Transverse colon (tissue), 4 donors: ENCODE measurements at regions not wholly inside any gene's neighbourhood (a gene's known extent, or its start where the extent isn't known, plus 50 kb on each side); places are given as distances from the start of the nearest gene placed in this dataset.

Experiments
- DNase-seq: peaks from one replicate; pipeline ENCODE4 v3.0.0-alpha.2; 2019
- H3K27ac ChIP-seq, 4 donors: fragments of 200-600 bp; sonication (generic); 2 replicates each; pipeline ENCODE4 v1.5.1; 2016 to 2018; ENCODE audit warnings: inconsistent platforms in 4 of 4
- H3K27me3 ChIP-seq: fragments of 200-600 bp; sonication (generic); 2 replicates; pipeline ENCODE4 v1.5.1; 2017; ENCODE audit warnings: inconsistent platforms
- H3K36me3 ChIP-seq, 4 donors: fragments of 200-600 bp; sonication (generic); 2 replicates each; pipeline ENCODE4 v1.5.1; 2017 to 2019; ENCODE audit warnings: inconsistent platforms in 4 of 4
- H3K4me1 ChIP-seq, 4 donors: fragments of 200-600 bp; sonication (generic); 2 replicates each; pipeline ENCODE4 v1.5.1; 2017 to 2020; ENCODE audit warnings: inconsistent platforms in 4 of 4
- H3K4me3 ChIP-seq, 4 donors: fragments of 200-600 bp; sonication (generic); 1 replicate in 1 of 4; 2 replicates in 3 of 4; pipeline versions ENCODE4 v1.5.1 to v1.6.1; 2017 to 2019; ENCODE audit warnings: inconsistent platforms in 4 of 4
- H3K9me3 ChIP-seq, 2 donors: fragments of 200-600 bp; sonication (generic); 2 replicates each; pipeline ENCODE4 v1.5.1; 2017 to 2019; ENCODE audit warnings: inconsistent platforms in 2 of 2
- CTCF ChIP-seq, 5 experiments: fragments of 200-600 bp in 3 of 5; fragments of 450-650 bp in 2 of 5; sonication (generic) in 3 of 5; IDR thresholded peaks; 1 replicate in 2 of 5; 2 replicates in 3 of 5; pipeline ENCODE4 v1.5.1; 2016 to 2017; ENCODE audit warnings: antibody characterized with exemption in 5 of 5, inconsistent platforms in 3 of 5, mild to moderate bottlenecking in 2 of 5, moderate library complexity in 1 of 5
- EP300 ChIP-seq: sonication (generic); formaldehyde crosslinking; IDR thresholded peaks from one replicate; pipeline ENCODE4 v1.6.1; 2017; ENCODE audit warnings: antibody characterized with exemption, low read depth
- POLR2A ChIP-seq: fragments of 450-650 bp; IDR thresholded peaks from one replicate; pipeline ENCODE4 v1.6.1; 2016; ENCODE audit warnings: antibody characterized with exemption, mild to moderate bottlenecking, moderate library complexity
- POLR2AphosphoS5 ChIP-seq, 3 donors: sonication (generic); formaldehyde crosslinking; IDR thresholded peaks; one replicate each; pipeline ENCODE4 v1.6.1; 2016; ENCODE audit warnings: antibody characterized with exemption in 3 of 3
- WGBS, 2 donors: methylation state at CpG; one replicate each; pipeline ENCODE4 v1.1.5; 2018; ENCODE audit warnings: low coverage in 1 of 2; 5-methylcytosine and 5-hydroxymethylcytosine counted together
- in situ Hi-C, 4 donors: fragments of 200-750 bp; cut with MboI; loops; one replicate each; pipeline versions ENCODE4 v1.15.0 to v1.15.1; 2017; ENCODE audit warnings: low sequenced_read_pairs in 3 of 4, low pct_ligation_motif_present in 1 of 4, low pct_unique_long_range_greater_than_20kb in 1 of 4
- intact Hi-C: fragments of 100-400 bp; cut with DNase I; formaldehyde crosslinking; loops from one replicate; pipeline ENCODE4 v1.15.1; 2023; ENCODE audit warnings: low total_unique reads

DNA sequence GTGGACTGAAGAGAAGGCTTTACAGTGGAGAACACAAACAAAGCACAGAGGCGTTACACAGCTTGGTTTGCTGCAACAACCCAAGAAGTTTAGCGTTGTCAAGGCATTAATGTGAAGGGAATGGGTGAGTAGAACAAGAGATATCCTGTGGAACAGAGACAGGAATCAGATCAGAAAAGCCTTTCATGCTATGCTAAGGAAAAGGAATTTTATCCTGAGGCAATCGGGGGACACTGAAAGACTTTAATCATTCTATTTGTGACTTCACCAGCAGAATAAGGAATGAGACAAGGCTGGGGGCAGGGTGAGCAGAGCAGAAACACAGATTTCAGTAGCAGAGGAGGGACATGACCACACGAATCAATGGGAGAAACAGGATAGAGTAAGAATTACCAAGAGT is 600.7 kb downstream of the IRS1 start:
- no peak overlapping the region for H3K27ac ChIP-seq
- no peak for DNase-seq
- H3K4me1 ChIP-seq, result no peaks in the 10 kb centered on the region
- H3K4me3 ChIP-seq, result no peak overlapping the region
- no peaks in the 10 kb centered on the region for H3K27me3 ChIP-seq
- 84 to 91% methylated on average over 4 of the region's 4 CpGs for WGBS, 2 donors
- H3K9me3 ChIP-seq, result no peaks in the 10 kb centered on the region
- TF ChIP-seq POLR2A, result no peak
- in situ Hi-C loops (no loop called here), intact Hi-C loops (no loop called here)
- H3K36me3 ChIP-seq, result no peaks in the 10 kb centered on the region

- H3K4me3 ChIP-seq, result no peak overlapping the region
- 86 to 87% methylated on average over 1 to 5 of the region's 5 CpGs for WGBS, 2 donors
- DNase-seq, result no peak
- no peak overlapping the region for H3K27ac ChIP-seq
- in situ Hi-C loops, result no loop called here
- no peaks in the 10 kb centered on the region for H3K36me3 ChIP-seq
- peaks cover 0 to 3% (median under 1%) of the 10 kb centered on the region in 4 donors for H3K4me1 ChIP-seq
- H3K9me3 ChIP-seq, result no peaks in the 10 kb centered on the region
- intact Hi-C loops, result no loop called here
- TF ChIP-seq EP300, result no peak
- TF ChIP-seq POLR2AphosphoS5 (IDR thresholded peaks at IDR 0.05), result no peak
- no peak for TF ChIP-seq CTCF (IDR thresholded peaks at IDR 0.05)
- TF ChIP-seq POLR2A, result no peak
- H3K27me3 ChIP-seq, result no peaks in the 10 kb centered on the region
Observed at GRCh38 chr2:226190479-226191252, 609.0 kb downstream of the IRS1 start.

DNA sequence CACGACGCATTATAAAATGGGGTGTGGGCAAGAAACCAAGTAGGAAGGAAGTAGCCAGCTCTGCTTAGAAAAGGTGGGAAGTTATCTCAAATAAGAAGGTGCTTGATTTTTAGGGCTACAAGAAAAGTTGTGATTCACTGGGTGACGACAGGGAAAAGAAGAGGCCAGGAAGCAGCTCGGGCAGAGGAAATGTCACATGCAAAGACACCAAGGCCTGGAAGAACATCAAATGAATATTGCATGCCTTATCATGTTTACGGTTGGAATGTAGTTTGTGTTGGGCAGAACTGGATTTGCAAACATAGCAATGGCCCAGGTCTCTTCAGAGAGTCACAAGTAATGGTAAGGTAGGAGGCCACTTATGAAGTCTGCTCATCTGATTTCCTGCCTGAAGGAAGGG is 610.6 kb downstream of the IRS1 start:
- no peak overlapping the region for H3K4me3 ChIP-seq
- no peak for TF ChIP-seq POLR2AphosphoS5 (IDR thresholded peaks at IDR 0.05)
- TF ChIP-seq POLR2A, result no peak
- TF ChIP-seq EP300, result no peak
- TF ChIP-seq CTCF (IDR thresholded peaks at IDR 0.05), result no peak
- in situ Hi-C loops (no loop called here), intact Hi-C loops (no loop called here)
- H3K4me1 ChIP-seq, result peaks cover 0 to 8% (median 3%) of the 10 kb centered on the region in 4 donors
- no peaks in the 10 kb centered on the region for H3K9me3 ChIP-seq
- H3K27ac ChIP-seq, result no peak overlapping the region
- H3K27me3 ChIP-seq, result no peaks in the 10 kb centered on the region
- WGBS, 2 donors, result 56% methylated on average over 5 of the region's 5 CpGs; no CpG with 5 or more reads in 1 of the 2 donors
- H3K36me3 ChIP-seq, result no peaks in the 10 kb centered on the region
- DNase-seq, result no peak

DNA sequence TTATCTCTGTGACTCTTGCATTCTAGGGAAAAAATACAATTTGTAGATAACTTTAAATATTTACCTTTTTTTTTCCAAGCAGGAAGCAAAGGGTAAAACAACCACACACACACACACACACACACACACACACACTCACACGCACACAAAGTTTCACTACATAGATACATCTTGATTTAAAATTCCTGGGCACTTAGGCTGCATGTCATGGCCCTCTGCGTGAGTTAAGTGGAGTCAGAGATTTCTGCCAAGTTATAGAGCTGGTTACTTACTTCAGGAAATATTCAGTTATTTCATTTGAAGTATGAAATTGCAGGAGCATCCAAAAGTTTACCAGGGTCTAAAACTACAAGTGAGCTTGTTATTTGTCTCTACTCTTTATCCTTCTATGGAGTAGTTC is 612.0 kb downstream of the IRS1 start:
- no peak overlapping the region for H3K4me3 ChIP-seq
- no peaks in the 10 kb centered on the region for H3K36me3 ChIP-seq
- TF ChIP-seq EP300 (no peak), POLR2AphosphoS5 (IDR thresholded peaks at IDR 0.05) (no peak)
- peaks cover 0 to 8% (median 3%) of the 10 kb centered on the region in 4 donors for H3K4me1 ChIP-seq
- no peaks in the 10 kb centered on the region for H3K27me3 ChIP-seq
- H3K27ac ChIP-seq, result peak overlapping the region; percentile 4 to 48 (median 39)
- in situ Hi-C loops, result no loop called here
- intact Hi-C loops, result no loop called here
- no peaks in the 10 kb centered on the region for H3K9me3 ChIP-seq
- WGBS, 2 donors, result 44% methylated on average over 2 of the region's 2 CpGs
- DNase-seq, result no peak

DNA sequence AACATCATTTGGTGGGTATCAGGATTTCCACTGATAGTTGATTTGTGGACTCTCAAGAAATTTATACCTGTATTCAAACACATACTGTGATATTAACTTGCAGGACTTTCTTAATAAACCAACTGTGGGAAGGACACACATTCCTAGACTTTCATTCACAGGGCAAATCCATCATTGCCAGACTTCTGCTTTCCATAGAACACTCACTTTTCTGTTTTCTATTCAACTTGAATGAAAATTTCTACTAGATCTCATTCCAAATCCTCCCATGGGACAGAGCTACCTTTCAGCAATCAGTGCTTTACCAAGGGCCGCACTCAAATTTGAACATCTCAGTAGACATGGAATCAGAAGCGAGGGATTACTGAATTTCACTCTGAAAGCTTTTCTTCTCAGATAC is 612.5 kb downstream of the IRS1 start:
- H3K27me3 ChIP-seq, result no peaks in the 10 kb centered on the region
- peak overlapping the region; percentile 4 to 48 (median 39) for H3K27ac ChIP-seq
- H3K4me1 ChIP-seq, result peaks cover 0 to 8% (median 3%) of the 10 kb centered on the region in 4 donors
- no peaks in the 10 kb centered on the region for H3K36me3 ChIP-seq
- DNase-seq, result no peak
- H3K9me3 ChIP-seq, result no peaks in the 10 kb centered on the region
- intact Hi-C loops (no loop called here), in situ Hi-C loops (no loop called here)
- TF ChIP-seq CTCF (IDR thresholded peaks at IDR 0.05) (no peak), POLR2AphosphoS5 (IDR thresholded peaks at IDR 0.05) (no peak), POLR2A (no peak)
- WGBS, 2 donors, result 73% methylated on average over 2 of the region's 2 CpGs; no CpG with 5 or more reads in 1 of the 2 donors
- no peak overlapping the region for H3K4me3 ChIP-seq
